HS-27A (cell line): ENCODE measurements at regions not wholly inside any gene's neighbourhood (a gene's known extent, or its start where the extent isn't known, plus 50 kb on each side); places are given as distances from the start of the nearest gene placed in this dataset.
A peak's percentile ranks its signal among the peaks of the same experiment; 100 is the strongest.

ENCODE experiments used
- DNase-seq: peaks from one replicate; pipeline ENCODE4 v3.0.0-alpha.2; 2012; ENCODE audit warnings: low read depth, missing footprints

DNA sequence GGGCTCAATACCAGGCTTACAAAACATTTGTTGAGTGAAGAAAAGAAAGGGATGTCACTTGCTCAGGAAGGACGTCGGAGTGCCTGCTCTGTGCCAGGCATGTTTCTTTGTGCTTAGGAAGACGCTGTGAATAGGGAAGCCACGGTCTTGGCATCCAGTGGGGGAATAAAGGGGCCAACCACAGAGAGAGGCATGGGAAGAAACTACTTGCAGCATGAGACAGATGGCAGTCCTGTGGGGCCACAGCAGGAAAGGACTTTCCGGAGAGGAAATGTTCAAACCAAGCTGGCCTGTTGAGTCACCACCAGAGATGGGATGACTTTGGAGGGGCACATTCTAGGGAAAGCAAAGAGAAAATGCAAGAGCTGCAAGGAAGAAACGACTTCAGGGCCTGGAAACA is 173.2 kb downstream of the CDH26 start:
- no peak for DNase-seq

- DNase-seq, result no peak
Measured at GRCh38 chr20:60132162-60132826, 174.1 kb downstream of the CDH26 start.

DNA sequence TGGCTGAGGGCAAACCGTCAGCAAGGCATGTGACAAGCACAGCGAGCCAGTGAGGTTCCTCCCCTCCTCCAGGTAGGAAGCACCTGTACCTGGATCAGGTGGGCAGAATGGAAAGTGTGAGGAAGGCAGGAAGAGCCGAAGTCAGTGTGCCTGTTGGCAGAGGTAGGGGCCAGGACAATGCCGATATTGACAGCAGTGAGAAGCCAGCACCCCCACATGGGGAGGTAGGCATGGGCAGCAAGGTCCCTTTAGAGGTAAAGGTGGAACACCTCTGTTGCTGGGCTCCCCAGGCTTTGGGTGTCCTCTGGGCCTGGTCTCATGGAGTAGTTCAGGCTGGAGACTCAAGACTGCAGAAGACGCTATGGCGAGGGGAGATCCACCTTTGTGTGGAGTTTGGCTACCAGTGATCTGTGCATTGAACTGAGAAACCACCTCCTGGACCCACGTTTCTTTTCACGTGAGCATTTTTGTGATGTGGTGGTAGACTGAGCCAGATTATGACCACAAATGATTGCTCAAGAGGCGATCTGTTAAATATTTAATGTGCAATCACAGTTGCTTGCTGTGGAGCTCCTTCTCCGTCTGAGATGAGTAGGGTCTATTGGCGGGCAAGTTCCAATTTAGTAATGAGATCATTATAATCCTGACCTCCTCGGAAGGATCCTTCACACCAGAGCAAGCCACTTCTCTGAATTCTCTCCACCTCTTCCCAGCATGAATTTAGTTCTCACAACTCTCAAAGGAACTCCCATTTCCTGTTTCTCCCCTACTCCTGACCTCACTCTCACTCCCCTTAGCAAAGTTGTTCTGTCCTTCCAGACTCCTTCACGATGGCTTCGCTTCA is 174.8 kb downstream of the CDH26 start:
- DNase-seq, result no peak

GRCh38 chr20:60135276-60135675 is 177.1 kb downstream of the CDH26 start:
- DNase-seq, result no peak

- DNase-seq, result no peak
Measured at GRCh38 chr20:60136645-60137401, 178.6 kb downstream of the CDH26 start.

GRCh38 chr20:60137657-60138245 is 179.5 kb downstream of the CDH26 start:
- no peak for DNase-seq

GRCh38 chr20:60138256-60139220 is 180.3 kb downstream of the CDH26 start:
- DNase-seq, result peak; percentile 7

DNA sequence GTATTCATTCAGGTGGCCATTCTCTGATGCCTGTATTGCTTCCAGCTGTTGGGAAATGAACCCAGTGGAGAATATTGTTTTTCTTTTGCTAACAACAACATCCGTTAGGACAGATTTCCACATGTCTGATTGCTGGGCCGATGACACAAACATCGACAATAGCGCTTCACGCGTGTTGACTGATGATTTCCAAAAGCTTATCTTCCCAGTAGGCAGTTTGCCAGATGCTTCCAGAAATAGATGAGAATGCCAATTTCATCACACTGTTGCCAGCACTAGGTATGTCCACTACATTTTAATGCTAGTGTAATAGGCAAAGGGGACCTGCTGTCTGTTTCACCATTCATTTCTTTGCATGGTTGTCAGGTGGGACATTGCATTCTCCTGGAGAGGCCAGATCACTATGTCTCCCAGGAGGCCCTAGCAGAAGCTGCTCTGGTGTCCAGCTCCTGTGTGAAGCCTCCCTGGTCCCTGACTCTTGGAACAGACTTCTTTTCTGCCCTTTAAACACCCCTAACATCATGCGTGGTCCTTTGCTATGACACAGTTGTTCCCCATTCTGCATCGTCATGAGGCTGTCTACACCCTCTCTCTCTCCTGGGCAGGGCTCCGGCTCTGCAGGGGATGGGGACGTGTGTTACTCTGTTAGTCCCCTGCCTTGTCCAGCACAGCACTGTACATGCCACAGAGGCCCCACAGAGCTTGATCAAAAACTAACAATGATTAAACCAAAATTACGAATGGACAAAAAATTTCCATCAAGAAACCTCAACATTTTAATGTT is 181.6 kb downstream of the CDH26 start:
- no peak for DNase-seq

GRCh38 chr20:60142587-60142986 is 184.4 kb downstream of the CDH26 start:
- DNase-seq, result no peak

GRCh38 chr20:60143261-60143842 is 185.1 kb downstream of the CDH26 start:
- DNase-seq, result no peak

GRCh38 chr20:60144404-60144803 is 186.2 kb downstream of the CDH26 start:
- no peak for DNase-seq

- DNase-seq, result no peak
Measured at GRCh38 chr20:60144974-60145527, 186.8 kb downstream of the CDH26 start.

DNA sequence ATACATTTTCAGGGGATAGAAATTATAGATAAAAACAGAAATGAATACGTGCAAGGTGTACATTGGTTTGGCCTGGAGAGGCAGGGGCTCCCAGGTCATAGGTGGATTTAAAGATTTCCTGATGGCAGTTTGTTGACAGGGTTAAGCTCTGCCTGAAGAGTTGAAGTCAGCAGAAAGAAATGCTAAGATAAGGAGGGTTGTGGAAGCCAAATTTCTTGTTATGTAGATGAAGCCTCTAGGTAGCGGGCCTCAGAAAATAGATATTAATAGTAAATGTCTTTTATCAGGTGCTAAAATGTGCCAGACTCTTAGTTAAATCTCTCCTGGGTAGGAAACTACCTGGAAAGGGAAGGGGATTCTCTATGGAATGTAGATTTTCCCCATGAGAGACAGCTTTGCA is 188.8 kb downstream of the CDH26 start:
- DNase-seq, result no peak

DNA sequence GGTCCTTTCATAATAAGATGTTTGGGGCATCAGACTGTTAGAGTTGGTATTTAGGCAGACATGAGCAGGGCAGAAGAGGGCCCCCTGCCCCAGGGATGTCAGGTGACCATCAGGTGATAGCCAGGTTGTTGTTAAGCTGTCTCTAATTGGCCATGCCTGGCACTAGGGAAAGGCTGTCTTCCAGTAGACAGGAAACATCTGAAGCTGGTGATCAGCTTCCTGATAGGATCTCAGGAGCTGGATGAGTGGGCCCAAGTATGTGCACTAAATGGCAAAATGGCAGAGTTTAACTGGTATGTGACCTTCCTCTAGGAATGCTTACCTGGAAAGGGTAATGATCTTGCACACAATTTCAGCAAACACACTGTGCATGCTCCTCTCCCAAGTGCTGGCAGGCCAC is 190.7 kb downstream of the CDH26 start:
- no peak for DNase-seq

DNA sequence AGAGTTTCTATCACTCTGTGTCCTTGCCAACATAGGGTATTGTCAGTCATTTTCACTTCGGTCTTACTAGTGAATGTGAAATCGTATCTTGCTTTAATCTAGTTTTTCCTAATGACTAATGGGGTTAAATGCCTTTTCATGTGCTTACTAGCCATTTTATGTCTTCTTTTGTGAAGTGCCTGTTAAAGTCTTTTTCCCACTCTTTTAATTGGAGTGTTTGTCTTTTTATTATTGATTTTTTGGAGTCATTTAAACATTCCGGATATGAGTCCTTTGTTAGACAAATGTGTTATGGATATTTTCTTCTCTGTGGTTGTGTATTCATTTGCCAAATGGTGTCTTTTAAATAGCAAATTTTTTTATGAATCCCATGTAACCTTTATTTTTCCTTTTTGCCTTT is 194.6 kb downstream of the CDH26 start:
- no peak for DNase-seq

DNA sequence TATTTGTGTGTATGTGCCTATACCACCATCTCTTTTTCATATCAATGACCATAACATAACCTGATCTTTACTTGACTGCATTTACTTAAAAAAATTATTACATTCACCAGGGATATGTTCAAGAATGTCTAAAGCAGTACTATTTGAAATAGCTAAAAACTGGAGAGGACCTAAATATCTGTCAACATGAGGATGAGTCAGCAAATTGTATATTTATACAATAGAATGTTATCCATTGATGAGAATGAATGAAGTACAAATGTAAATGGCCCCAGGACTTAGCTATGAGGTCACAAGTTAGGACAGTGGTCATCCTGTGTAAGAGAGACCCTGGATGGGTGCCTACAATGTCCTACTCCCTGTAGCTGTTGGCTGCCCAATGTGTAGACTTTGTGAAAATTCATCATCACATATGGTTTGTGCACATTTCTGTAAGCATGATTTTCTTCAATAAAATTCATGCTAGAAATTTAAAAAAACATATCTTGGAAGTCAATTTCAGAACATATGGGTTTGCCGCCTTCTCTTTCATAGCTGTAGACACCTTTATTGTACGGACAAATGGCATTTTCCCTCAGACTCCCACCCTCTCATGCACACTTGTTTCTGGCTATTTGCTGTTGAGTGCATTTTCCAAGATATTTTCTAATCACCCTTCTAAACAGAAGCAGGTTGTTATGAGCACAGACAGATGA is 202.4 kb downstream of the CDH26 start:
- no peak for DNase-seq

DNA sequence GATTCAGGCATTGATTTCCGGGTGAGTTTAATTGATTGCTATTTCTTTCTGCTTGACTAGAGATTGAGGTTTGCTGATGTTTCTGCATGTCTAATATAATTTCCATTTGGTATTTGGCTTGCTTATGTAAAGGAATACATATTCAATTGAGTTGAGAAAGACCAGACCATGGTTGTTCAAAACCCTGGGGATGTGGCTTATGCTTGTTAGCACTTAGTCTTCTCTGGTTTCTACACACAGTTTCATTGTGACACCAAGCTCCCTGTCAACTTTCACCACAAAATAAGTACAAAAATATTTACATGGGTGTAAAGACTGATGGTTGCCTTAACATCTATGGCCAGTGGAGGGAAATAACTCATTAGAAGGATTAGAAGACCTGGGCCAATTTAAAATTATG is 209.6 kb downstream of the CDH26 start:
- no peak for DNase-seq

DNA sequence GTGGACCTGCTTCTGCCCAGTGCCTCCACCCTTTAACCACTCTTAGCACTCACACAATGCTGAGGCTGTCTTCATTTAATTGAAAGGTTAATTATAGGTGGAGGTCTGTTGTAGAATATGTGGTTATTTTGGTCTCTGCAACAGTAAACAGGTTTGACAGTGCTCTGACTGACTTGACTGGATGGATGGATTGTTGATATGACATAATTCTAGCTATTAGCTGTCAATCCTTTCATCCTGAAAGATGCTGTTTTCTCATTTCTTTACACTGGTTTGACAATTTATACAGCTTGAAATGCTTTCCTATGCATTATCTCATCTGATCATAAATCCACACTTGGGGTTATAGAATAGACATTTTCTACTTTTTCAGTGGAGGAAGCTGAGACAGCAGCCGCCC is 210.7 kb downstream of the CDH26 start:
- no peak for DNase-seq

DNA sequence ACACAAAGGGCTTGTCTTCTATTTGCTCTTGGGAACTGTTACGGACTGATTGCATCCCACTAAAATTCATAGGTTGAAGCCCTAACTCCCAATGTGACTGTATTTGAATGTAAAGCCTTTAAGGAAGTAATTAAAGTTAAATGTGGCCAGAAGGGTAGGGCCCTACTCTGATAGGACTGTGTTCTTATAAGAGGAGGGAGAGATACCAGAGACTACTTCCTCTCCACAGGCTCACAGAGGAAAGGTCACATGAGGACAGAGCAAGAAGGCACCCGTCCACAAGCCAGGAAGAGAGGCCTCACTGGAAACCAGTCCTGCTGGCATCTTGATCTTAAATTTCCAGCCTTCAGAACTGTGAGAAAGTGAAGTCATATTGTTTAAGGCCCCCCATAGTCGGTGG is 211.9 kb downstream of the CDH26 start:
- DNase-seq, result no peak
